OCI-M1 (cell line): ENCODE measurements at regions not wholly inside any gene's neighbourhood (a gene's known extent, or its start where the extent isn't known, plus 50 kb on each side); places are given as distances from the start of the nearest gene placed in this dataset.
"Not testable (repeated sequence)": the region's sequence is repeated elsewhere in the genome, so short reads cannot be mapped to it uniquely, and the experiment has no call there.

Source experiments
- DNase-seq: peaks from one replicate; lab custom pipeline; 2025; lab: John Stamatoyannopoulos, UW

- DNase-seq: not testable (repeated sequence)
Observed at GRCh38 chr5:101040002-101040401, 136.9 kb upstream of the ST8SIA4 start.

GRCh38 chr5:101036778-101037177 lies 133.7 kb upstream of the ST8SIA4 start:
- no peak for DNase-seq

GRCh38 chr5:101035425-101035824 lies 132.3 kb upstream of the ST8SIA4 start:
- no peak for DNase-seq

- no peak for DNase-seq
Observed at GRCh38 chr5:101024299-101024698, 121.2 kb upstream of the ST8SIA4 start.

- no peak for DNase-seq
Observed at GRCh38 chr5:101018299-101018698, 115.2 kb upstream of the ST8SIA4 start.

GRCh38 chr5:101012880-101013279 lies 109.8 kb upstream of the ST8SIA4 start:
- no peak for DNase-seq

- DNase-seq: no peak
Observed at GRCh38 chr5:101009758-101010519, 106.9 kb upstream of the ST8SIA4 start.

- DNase-seq: no peak
Observed at GRCh38 chr5:100992354-100992753, 89.3 kb upstream of the ST8SIA4 start.

- not testable (repeated sequence) for DNase-seq
Observed at GRCh38 chr5:100983601-100984000, 80.5 kb upstream of the ST8SIA4 start.

- DNase-seq: no peak
Observed at GRCh38 chr5:100974082-100974481, 71.0 kb upstream of the ST8SIA4 start.

GRCh38 chr5:100970646-100971255 lies 67.7 kb upstream of the ST8SIA4 start:
- no peak for DNase-seq

GRCh38 chr5:100965291-100965690 lies 62.2 kb upstream of the ST8SIA4 start:
- DNase-seq: no peak
